HG02571 (cell line): ENCODE measurements at regions not wholly inside any gene's neighbourhood (a gene's known extent, or its start where the extent isn't known, plus 50 kb on each side); places are given as distances from the start of the nearest gene placed in this dataset.

Experiments used
- ATAC-seq: cut with Tn5 transposase; IDR thresholded peaks from one replicate; pipeline ENCODE4 v1.9.1; 2021; ENCODE audit warnings: mild to moderate bottlenecking, moderate library complexity; ENCODE audit not compliant: unreplicated experiment

DNA sequence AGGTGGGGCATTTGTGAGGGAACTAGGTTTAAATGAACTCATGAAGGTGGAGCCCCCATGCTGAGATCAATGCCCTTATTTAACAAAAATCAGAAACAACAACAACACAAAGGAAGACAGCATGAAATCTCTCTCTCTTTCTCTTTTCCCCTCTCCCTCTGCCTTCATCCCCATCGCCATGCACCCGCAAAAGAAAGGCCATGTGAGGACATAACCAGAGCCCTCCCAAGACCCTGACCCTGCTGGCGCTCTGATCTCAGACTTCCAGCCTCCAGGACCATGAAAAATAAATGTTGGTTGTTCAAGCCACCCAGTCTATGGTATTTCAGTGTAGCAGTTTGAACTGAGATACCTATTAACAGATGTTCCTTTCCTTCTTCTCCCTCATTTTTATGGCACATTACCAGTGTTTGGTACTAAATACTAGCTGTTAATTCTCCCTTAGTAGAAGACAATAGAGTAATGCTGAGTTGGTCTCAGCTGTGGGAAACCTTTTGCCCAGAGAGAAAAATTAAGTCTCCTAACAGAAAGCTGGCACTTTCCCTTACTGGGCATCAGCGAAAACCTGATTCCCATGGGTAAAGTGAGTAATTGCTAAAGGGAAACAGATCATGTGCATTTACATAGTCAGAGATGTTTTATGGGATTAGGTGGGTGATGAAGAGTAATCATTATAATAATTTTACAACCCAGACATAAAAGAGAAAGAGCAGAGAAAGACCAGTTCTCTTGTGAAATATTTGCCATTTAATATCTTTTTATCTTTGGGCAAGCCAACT lies 264.0 kb upstream of the PLEKHG7 start:
- no peak for ATAC-seq

DNA sequence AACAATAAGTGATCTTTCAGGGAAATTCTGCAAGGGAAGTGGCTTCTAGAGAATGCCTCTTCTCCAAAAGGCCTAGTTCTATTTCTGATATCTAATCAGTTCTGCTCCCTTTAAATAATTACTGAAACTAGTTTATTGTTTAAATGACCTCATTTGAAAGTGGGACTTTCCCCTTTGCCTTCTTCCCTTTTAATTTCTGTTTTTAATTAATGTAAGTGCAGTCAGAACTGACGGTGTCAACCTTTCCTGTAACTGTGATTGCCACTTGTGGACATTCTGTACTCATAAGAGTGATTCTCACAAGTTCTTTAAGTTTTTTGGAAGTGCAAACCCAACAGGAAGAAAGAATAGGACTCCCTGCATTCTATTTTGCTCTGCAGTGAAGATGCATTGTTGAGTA lies 265.3 kb upstream of the PLEKHG7 start:
- ATAC-seq = no peak

DNA sequence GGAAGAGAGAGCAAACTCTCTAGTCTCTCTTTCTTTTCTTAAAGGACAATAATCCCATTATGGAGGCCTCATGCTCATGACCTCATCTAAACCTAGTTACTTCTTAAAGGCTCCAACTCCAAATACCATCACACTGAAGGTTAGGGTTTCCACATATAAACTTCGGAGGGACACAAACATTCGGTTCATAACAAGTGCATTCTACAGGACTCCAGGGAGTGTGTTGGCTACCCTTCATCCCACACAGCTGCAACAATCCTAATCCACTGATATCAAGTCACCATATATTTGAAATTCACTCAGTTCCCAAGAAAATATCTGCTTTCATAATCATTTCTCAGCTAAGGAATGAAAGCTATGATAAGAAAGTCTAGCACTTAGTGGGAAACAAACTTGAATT lies 265.9 kb upstream of the PLEKHG7 start:
- ATAC-seq = no peak

DNA sequence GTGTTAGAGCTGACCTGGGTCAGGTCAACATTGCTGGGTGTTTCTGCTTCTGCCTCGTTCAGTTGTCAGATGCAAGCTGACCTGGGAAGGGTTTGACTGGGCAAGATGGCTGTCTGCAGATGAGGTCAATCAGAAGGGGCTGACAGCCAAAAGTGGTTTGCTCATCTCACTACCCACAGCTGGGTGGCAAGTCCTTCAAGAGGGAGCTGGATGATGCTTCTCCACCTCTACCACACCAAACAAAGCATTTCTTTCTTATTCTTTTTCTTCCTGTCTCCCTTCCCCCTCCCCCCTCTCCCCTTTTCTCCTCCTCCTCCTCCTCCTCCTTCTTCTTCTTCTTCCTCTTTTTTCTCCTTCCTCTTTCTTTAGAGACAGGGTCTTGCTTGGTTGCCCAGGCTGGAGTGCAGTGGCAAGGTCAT lies 268.2 kb upstream of the PLEKHG7 start:
- no peak for ATAC-seq

DNA sequence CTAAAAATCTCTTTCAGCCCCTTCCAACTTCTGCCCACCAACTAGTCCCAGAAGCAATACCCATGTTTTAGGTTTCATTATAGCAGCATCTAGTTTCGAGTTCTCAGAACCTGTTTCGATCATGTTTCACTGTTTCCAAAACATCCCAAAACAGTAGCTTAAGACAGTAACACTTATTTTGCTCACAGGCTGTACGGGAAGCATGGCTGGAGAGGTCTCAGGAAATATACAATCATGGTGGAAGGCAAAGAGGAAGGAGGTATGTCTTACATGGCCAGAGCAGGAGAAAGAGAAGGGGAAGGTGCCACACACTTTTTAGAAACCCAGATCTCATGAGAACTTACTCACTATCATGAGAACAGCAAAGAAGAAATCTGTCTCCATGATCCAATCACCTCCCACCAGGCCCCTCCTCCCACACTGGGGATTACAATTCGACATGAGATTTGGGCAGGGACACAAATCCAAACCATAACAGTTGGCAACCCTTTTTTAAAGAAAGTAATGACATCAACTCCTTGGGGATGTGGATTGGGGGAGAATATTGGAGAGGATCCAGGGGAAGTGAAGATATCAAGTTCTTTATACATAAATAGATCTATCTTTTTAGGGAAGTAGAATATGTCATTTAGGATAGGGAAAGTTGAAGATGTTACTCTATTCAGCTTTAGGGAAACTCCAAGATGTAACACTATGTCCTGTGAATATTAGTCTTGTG lies 269.9 kb upstream of the PLEKHG7 start:
- ATAC-seq = peak; percentile 76

DNA sequence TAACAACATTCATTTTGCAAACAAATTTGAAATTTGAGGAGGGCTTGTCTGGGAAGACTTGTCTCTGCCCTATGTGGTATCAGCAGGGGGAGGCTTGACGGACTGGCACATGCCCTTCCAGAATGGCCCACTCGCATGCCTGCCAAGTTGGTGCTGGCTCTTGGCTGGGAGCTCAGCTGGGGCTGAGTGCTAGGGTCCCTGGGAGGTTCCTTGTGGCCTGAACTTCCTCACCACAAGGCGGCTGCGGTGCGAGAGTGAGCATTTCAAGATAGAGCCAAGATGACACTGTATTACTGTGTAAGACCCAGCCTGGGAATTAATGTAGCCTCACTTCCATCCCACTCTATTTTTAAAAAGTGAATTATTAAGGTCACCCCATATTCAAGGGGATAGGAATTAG lies 271.6 kb upstream of the PLEKHG7 start:
- no peak for ATAC-seq

DNA sequence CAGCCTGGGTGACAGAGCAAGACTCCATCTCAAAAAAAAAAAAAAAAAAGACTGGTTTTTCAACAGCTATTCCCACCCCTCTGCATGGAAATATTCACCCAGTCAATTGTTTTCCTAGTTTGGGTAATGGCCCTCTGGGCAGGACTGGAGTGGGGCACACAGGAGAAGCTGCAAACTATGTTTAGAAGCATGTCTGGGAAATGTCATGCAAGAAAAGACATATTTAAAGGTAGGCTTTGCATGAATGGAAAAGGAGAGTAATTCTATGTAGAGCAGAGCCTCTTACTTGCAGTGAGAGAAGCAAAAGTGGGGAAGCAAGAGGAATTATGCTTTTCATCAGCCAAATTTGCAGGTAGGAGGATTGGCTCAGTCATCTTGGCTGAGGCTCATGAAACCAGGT lies 276.5 kb upstream of the PLEKHG7 start:
- ATAC-seq = no peak

DNA sequence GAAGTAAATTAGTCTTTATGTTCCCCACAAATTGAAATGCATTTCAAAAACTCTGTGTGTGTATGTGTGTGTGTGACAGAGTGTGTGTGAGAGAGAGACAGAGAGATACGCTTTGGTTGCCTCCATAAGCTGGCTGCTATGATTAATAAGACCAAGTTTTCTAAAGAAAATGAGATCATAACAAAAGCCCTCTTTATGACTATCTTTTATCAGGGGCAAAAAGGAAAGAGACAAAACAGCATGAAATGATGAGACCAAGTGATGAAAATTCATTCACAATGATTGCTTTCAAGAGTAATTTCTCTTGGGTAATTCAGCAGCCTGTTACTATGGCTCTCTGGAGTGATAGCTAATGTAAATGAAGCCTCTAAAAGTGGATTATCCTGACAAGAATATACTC lies 277.6 kb upstream of the PLEKHG7 start:
- no peak for ATAC-seq

DNA sequence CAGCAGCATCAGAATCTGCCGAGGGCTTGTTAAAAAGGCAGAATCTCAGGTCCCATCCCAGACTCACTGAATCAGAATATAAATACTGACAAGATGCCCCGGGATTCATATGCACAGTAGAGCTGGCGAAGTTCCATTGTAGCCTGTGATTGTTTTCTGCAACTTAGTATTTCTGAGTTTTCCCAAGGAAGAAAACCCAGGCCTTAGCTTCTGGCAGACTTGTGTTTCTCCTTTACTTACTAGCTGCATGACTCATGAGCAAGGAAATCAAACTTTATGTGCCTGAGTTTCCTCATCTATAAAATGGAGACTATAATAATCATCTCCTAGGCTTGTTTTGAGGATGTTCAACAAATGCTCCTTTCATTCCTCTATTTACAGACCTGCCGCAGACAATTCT lies 278.5 kb upstream of the PLEKHG7 start:
- no peak for ATAC-seq

DNA sequence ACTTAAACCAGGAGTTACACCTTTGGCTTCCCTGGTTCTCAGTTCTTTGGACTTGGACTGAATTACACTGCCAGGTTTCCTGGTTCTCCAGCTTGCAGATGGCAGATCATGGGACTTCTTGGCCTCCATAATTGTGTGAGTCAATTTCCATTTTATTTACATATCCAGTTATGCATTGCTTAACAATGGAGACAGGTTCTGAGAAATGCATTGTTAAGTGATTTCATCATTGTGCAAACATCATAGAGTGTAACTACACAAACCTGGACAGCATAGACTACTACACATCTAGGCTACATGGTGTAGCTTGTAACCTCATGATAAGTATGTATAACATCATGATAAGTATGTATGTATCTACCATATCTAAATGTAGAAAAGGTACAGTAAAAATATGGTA lies 276.1 kb upstream of the BTG1 start:
- no peak for ATAC-seq

DNA sequence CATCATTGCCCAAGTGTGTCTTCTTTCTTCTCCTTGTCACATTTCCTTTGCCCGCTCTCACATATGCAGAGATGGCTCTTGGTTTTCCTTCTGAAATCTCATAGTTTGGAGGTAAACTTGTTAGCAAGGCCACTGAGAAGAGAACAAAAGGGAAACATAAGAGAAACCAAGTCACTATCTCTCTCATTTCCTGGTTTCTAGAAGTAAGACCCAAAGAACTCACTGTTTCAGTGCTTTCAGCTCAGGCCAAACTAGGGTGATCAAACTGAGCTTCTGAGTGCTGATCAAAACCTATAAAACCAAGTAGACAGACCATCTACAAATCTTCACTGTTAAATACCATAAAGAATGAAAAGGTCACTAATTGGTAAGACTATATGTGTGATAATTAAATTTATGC lies 275.4 kb upstream of the BTG1 start:
- ATAC-seq = no peak

DNA sequence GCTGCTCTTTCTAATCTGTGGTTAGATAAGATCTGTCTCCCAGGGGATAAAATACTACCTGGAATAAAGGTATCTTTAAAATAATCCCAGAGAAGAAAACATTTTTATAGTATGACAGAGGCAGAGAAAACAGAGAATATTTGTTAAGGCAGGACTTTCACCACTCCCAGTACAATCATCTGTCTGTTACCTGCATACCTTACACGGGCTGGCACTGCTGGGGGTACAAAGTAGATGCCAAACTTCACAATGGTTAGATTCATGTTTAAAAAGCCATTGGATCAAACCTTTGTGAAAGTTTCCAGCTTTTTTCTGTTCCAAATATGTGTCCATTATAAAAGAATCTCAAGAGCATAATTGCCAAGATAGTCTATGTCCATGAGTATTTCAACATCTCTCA lies 273.6 kb upstream of the BTG1 start:
- ATAC-seq = no peak

DNA sequence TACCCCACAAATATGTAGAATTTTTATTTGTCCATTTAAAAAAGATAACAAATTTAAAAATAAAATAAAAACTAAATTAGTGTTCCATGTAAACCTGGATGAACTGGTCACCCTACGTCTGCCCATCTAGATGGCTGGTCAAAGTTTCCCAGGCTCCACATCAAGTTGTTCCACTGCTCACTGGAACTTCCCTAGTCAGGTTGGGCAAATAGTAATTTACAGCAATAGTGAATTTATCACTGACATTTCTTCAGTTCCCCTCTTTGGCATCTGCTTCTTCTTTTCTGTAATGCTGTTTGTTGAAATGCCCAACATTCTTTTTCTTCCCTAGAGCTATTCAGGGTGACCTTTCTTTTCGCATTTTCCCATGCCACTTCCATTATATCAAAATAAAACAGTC lies 272.7 kb upstream of the BTG1 start:
- no peak for ATAC-seq

DNA sequence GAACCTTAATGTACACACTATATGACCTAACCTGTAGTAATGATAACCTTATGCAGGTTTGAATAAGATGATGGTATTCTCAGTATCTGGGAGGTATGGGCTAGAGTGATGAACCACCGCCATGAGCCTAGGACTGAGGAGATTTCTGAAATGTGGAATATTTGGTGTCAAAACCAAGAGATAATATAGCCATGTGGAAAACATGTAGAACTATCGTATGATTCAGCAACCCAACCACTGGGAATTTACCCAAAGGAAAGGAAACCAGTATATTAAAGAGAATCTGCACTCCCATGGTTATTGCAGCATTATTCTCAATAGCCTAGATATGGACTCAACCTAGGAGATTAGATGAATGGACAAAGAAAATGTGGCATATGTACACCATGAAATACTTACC lies 271.7 kb upstream of the BTG1 start:
- ATAC-seq = no peak

DNA sequence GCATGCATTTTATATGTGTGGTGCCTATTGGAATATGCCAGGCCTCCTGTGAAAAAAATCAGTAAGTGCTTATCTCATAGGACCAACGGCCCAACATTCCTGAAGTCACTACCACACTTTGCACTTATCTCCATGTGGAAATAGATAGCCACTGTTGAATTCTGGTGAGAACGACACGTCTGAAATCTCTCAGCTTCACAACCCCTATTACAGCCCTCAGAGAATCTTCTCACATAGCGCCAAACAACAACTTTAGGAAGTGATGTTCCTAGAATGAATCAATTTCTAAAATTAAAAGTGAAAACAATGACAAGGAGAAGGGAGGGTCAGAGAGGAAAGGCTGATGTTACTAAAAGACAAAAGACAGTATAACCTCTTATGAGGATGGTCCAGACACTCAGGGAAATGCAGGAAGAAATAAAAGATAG lies 270.8 kb upstream of the BTG1 start:
- no peak for ATAC-seq

DNA sequence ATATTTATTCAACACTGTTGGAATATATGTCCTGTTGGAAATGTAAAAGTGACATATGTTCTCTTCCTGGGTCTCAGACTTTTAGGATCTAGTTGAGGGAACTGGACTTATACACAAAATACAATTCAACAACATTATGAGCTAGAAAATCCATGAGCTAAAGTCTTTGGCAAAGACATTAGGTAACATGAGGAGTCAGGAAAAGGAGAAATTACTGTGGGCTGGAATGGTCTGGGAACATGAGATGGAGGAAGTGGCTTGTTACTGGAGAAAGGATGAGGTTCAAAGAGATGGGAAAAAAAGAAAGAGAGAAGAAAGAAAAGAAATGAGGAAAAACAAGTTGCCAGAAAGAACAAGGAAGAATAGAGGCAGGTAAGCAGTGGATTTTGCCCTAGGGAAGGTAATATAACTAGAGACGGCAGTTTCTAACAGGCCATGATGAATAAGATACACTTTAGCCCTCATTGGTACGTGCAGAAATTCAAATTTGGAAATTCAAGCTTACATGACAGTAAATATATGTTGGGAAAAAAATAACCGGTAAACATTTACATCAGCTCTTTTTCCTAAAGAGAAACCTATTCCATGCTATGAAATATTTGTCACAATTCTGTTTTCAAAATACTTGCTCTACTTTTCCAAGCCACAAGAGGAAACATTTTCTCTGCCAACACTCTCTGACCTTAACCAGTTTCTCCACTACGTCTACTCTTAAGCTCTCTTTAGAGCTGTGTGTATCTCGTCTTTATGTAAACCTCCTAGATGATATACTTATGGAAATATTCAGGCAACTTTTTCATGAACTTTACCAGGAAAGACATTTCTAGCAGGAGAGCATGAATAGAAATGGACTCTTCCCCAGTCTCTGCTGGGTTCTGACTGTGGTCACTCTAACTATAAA lies 268.8 kb upstream of the BTG1 start:
- no peak for ATAC-seq

DNA sequence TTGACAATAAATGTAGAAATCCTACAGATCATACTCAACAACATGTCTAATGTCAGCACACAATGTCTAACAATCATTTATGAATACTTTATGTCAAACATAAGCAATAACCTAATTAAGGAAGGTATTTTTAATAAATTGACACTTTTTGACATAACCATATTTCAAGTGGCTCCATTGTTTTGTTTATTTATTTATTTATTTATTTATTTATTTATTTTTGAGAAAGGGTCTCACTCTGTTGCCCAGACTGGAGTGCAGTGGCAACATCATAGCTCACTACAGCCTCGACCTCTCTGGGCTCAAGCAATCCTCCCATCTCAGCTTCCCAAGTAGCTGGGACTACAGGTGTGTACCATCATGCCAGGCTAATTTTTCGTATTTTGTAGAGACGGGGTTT lies 267.6 kb upstream of the BTG1 start:
- no peak for ATAC-seq

DNA sequence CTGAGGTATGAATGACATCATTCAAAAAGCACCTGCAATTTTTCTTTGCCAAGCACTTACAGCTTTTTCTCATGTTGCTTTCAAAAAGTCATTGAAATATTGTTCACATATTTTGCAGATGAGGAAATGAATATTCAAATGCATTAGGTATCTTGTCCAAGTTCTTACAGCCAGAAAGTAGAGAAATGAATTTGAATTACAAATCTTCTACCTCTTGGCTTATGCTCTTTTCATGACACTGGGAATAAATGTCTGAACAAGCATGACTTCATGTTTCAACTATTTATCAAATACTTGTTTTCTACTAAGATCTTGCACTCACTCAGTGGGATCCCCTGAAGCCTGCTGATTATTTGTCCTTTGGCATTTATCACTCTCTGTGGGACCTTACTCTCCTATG lies 267.2 kb upstream of the BTG1 start:
- ATAC-seq = no peak

DNA sequence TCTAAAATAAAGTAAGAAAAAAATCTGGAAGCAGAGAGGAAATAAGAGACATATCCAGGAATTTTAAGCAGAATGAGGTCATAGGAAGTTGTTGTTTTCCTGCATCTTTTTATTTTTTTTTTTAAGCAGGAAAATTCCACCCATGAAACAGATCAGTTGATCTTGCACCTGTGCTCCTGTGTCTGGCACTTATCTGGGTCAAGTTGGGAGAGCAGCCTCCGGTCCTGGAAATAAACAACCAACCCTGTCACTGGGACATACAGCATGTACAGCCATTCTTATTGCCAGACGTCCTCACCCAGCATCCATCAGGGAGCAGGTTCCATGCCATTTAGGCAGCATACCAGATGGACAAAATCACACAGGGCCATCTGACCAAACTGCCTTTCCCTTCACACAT lies 266.0 kb upstream of the BTG1 start:
- no peak for ATAC-seq

DNA sequence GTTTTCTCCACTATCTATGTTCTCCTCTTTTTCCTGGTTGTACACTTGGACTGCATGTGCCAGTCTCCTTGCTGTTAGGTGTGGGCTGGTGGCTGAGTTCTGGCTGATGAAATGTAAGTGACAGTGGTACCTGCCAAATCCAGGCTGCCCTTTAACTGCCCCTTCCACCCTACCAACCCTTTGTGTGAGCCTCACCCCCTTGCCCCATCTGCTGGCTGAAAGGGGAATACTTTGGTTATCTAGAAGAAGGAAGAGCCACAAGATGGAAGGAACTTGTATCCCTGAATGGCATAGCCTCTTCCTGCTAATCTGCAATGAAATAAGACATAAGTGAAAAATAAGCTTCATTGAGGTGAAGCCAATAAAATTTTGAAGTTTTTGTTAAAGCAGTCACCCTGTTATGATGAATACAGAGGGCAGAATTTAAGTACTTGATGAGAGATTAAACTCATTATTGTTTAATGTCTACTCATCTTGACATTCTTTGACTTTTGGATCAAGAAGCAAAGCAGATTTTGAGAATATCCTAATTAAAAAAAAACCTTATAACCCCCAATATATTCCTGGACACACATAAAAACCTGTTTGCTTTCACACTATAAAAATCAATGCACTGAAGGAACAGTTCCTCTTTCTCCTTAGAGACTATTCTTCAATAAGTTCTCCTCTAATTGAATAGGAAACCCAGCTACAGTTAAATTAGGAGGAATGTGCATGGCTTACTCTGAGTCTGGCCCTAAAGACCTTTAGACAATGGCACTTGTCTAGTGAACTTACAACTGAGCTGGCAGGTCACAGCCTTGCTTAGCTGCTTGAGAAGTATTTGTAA lies 262.6 kb upstream of the BTG1 start:
- no peak for ATAC-seq
